CD8-positive, alpha-beta memory T cell (primary cell): ENCODE measurements at regions not wholly inside any gene's neighbourhood (a gene's known extent, or its start where the extent isn't known, plus 50 kb on each side); places are given as distances from the start of the nearest gene placed in this dataset.

Experiments used
- CTCF ChIA-PET: fragments of 350-600 bp; sonication (Branson Sonifier 250); formaldehyde crosslinking; loops from one replicate; lab custom pipeline; 2021; ENCODE audit warnings: antibody characterized with exemption; lab: Charles Lee
- POLR2A ChIA-PET: fragments of 350-600 bp; sonication (Branson Sonifier 250); formaldehyde crosslinking; loops from one replicate; lab custom pipeline; 2021; ENCODE audit warnings: antibody characterized with exemption; lab: Charles Lee
- DNase-seq, 5 donors: peaks; one replicate each; pipeline versions ENCODE4 v3.0.0 to v3.0.0-alpha.2; 2020 to 2022; ENCODE audit warnings: mixed read lengths in 1 of 5
- H3K27ac ChIP-seq: one replicate; pipeline ENCODE4 v1.7.0; 2013; ENCODE audit warnings: low read depth, mild to moderate bottlenecking, low read length, moderate library complexity
- H3K27me3 ChIP-seq: 2 replicates; pipeline ENCODE4 v1.7.0; 2013; ENCODE audit warnings: low read length, mild to moderate bottlenecking; ENCODE audit not compliant: insufficient read depth, poor library complexity, severe bottlenecking
- H3K36me3 ChIP-seq: 2 replicates; pipeline ENCODE4 v1.7.0; 2013; ENCODE audit warnings: mild to moderate bottlenecking, low read length, moderate library complexity; ENCODE audit not compliant: insufficient read depth
- H3K4me1 ChIP-seq: 2 replicates; pipeline ENCODE4 v1.7.0; 2013; ENCODE audit warnings: mild to moderate bottlenecking, low read length, moderate library complexity; ENCODE audit not compliant: insufficient read depth
- H3K4me3 ChIP-seq: 2 replicates; pipeline ENCODE4 v1.7.0; 2013; ENCODE audit warnings: mild to moderate bottlenecking, low read length
- H3K9me3 ChIP-seq: 2 replicates; pipeline ENCODE4 v1.7.0; 2013; ENCODE audit warnings: mild to moderate bottlenecking, low read length
- H3K27ac Mint-ChIP-seq, 8 donors: one replicate each; pipeline ENCODE4 v1.8.0; 2020 to 2021; ENCODE audit warnings: mixed read lengths in 8 of 8, mild to moderate bottlenecking in 6 of 8, inconsistent platforms in 3 of 8, moderate library complexity in 3 of 8
- H3K27me3 Mint-ChIP-seq, 2 donors: one replicate each; pipeline ENCODE4 v1.8.0; 2020 to 2021; ENCODE audit warnings: mixed read lengths in 2 of 2, mild to moderate bottlenecking in 1 of 2, moderate library complexity in 1 of 2
- H3K36me3 Mint-ChIP-seq, 3 donors: one replicate each; pipeline ENCODE4 v1.8.0; 2020 to 2021; ENCODE audit warnings: mixed read lengths in 3 of 3, inconsistent platforms in 1 of 3, mild to moderate bottlenecking in 1 of 3
- H3K4me1 Mint-ChIP-seq, 3 donors: one replicate each; pipeline ENCODE4 v1.8.0; 2020 to 2021; ENCODE audit warnings: mixed read lengths in 3 of 3, inconsistent platforms in 1 of 3, mild to moderate bottlenecking in 1 of 3
- H3K4me3 Mint-ChIP-seq, 7 donors: one replicate each; pipeline ENCODE4 v1.8.0; 2020 to 2021; ENCODE audit warnings: mixed read lengths in 7 of 7, mild to moderate bottlenecking in 6 of 7, moderate library complexity in 4 of 7, inconsistent platforms in 2 of 7
- H3K9me3 Mint-ChIP-seq, 5 donors: one replicate each; pipeline ENCODE4 v1.8.0; 2020 to 2022; ENCODE audit warnings: mixed read lengths in 5 of 5, mild to moderate bottlenecking in 3 of 5, moderate library complexity in 2 of 5, inconsistent platforms in 1 of 5

DNA sequence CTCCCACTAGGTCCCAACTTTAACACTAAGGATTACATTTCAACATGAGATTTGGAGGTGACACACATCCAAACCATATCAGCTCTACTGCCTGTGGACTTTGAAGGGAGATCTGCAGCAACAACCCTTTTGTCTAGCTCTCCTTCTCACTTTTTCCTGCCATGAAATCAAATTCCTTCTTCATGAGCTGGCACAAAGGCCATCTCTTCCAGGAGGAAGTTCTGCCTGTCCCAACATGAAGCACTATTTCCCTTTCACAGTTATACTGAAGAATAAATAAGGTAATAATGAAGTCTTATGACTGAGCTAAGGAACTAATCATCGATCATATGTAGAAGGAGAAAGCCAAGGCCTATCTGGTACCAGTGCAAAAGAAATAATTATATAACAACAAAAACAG, 253.5 kb upstream of the TENM4 start:
- no peaks in the 10 kb centered on the region for H3K36me3 ChIP-seq
- H3K27me3 Mint-ChIP-seq = no peaks in the 10 kb centered on the region
- H3K4me1 ChIP-seq = no peaks in the 10 kb centered on the region
- no peak overlapping the region for H3K27ac Mint-ChIP-seq
- no peak overlapping the region for H3K4me3 Mint-ChIP-seq
- no peak for DNase-seq
- H3K27ac ChIP-seq = no peak overlapping the region
- H3K36me3 Mint-ChIP-seq = no peaks in the 10 kb centered on the region
- H3K4me3 ChIP-seq = no peak overlapping the region
- H3K9me3 ChIP-seq = no peaks in the 10 kb centered on the region
- no peaks in the 10 kb centered on the region for H3K4me1 Mint-ChIP-seq
- CTCF ChIA-PET = no interaction called here
- no peaks in the 10 kb centered on the region for H3K27me3 ChIP-seq
- POLR2A ChIA-PET = no interaction called here
- peaks cover 0 to 23% (median 7%) of the 10 kb centered on the region in 5 donors for H3K9me3 Mint-ChIP-seq

DNA sequence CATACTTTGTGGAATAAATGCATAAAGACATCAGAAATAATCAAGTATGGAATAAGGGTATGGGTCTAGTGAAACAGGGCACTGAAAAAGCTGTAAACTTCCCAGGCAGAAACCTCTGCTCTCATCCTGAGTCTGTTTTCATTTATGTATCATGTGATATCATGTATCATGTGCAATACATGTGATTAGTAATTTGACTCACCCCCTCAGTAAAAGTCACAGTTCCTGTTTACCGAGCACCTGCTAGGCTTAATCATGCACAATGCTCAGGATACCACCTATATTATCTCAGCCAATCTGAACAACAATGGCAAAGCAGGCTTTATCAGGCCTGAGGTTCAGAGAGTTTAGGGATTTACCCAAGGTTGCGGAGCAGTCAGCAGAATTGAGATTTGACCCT, 250.6 kb upstream of the TENM4 start:
- CTCF ChIA-PET = no interaction called here
- Histone ChIP-seq H3K4me3 (no peak overlapping the region), H3K4me1 (no peaks in the 10 kb centered on the region), H3K27ac (no peak overlapping the region), H3K27me3 (no peaks in the 10 kb centered on the region), H3K9me3 (no peaks in the 10 kb centered on the region), H3K36me3 (no peaks in the 10 kb centered on the region)
- no peak for DNase-seq
- H3K4me3 Mint-ChIP-seq = no peak overlapping the region
- H3K36me3 Mint-ChIP-seq = no peaks in the 10 kb centered on the region
- H3K9me3 Mint-ChIP-seq = peaks cover 0 to 27% (median 7%) of the 10 kb centered on the region in 5 donors
- POLR2A ChIA-PET = no interaction called here
- no peaks in the 10 kb centered on the region for H3K27me3 Mint-ChIP-seq
- no peak overlapping the region for H3K27ac Mint-ChIP-seq
- no peaks in the 10 kb centered on the region for H3K4me1 Mint-ChIP-seq

GRCh38 chr11:79686703-79687419, 246.0 kb upstream of the TENM4 start:
- no peak overlapping the region for H3K27ac Mint-ChIP-seq
- POLR2A ChIA-PET = no interaction called here

DNA sequence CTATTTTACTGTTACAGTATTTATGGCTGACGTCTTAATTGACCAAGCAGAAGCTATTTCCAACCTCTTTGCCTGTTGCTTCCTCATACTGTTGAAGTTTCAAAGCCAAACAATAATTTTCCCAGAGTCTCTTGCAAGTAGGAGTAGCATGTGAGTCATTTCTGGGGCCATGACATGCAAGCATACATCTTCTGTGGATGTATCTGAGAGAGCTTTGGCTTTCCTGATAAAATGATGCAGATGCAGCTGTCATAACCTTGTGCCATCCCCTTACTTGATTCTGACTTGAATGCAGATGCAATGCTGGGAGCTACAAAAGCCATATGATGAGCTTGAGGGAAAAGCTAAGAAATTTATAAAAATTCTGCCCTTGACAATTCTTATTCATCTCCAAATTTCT, 243.1 kb upstream of the TENM4 start:
- no peak overlapping the region for H3K27ac ChIP-seq
- no peaks in the 10 kb centered on the region for H3K9me3 ChIP-seq
- no peaks in the 10 kb centered on the region for H3K27me3 Mint-ChIP-seq
- no peaks in the 10 kb centered on the region for H3K36me3 Mint-ChIP-seq
- H3K27ac Mint-ChIP-seq = no peak overlapping the region
- no peaks in the 10 kb centered on the region for H3K4me1 ChIP-seq
- no peak overlapping the region for H3K4me3 Mint-ChIP-seq
- H3K27me3 ChIP-seq = no peaks in the 10 kb centered on the region
- no peak for DNase-seq
- no peaks in the 10 kb centered on the region for H3K4me1 Mint-ChIP-seq
- CTCF ChIA-PET = no interaction called here
- POLR2A ChIA-PET = no interaction called here
- no peaks in the 10 kb centered on the region for H3K36me3 ChIP-seq
- peaks cover 2 to 22% (median 6%) of the 10 kb centered on the region in 5 donors for H3K9me3 Mint-ChIP-seq
- no peak overlapping the region for H3K4me3 ChIP-seq

More at GRCh38 chr11:79686703-79687419, 246.0 kb upstream of the TENM4 start:
- H3K4me1 ChIP-seq = no peaks in the 10 kb centered on the region
- H3K4me1 Mint-ChIP-seq = no peaks in the 10 kb centered on the region
- H3K9me3 ChIP-seq = no peaks in the 10 kb centered on the region
- H3K27ac ChIP-seq = no peak overlapping the region
- no peaks in the 10 kb centered on the region for H3K36me3 Mint-ChIP-seq
- no peaks in the 10 kb centered on the region for H3K27me3 Mint-ChIP-seq
- H3K4me3 Mint-ChIP-seq = no peak overlapping the region
- no peak for DNase-seq
- no peaks in the 10 kb centered on the region for H3K27me3 ChIP-seq
- peaks cover 0 to 32% (median 3%) of the 10 kb centered on the region in 5 donors for H3K9me3 Mint-ChIP-seq
- CTCF ChIA-PET = no interaction called here
- no peak overlapping the region for H3K4me3 ChIP-seq
- H3K36me3 ChIP-seq = no peaks in the 10 kb centered on the region

- Histone ChIP-seq H3K4me3 (no peak overlapping the region), H3K27ac (no peak overlapping the region), H3K27me3 (no peaks in the 10 kb centered on the region), H3K36me3 (no peaks in the 10 kb centered on the region), H3K9me3 (no peaks in the 10 kb centered on the region), H3K4me1 (no peaks in the 10 kb centered on the region)
- H3K27ac Mint-ChIP-seq = no peak overlapping the region
- DNase-seq = no peak
- no peak overlapping the region for H3K4me3 Mint-ChIP-seq
- H3K4me1 Mint-ChIP-seq = no peaks in the 10 kb centered on the region
- ChIA-PET CTCF (no interaction called here), POLR2A (no interaction called here)
- H3K27me3 Mint-ChIP-seq = peaks cover 0 to 2% of the 10 kb centered on the region in 2 donors
- H3K36me3 Mint-ChIP-seq = no peaks in the 10 kb centered on the region
- H3K9me3 Mint-ChIP-seq = peaks cover 4 to 15% (median 8%) of the 10 kb centered on the region in 5 donors
Observed at GRCh38 chr11:79678780-79679452, 238.1 kb upstream of the TENM4 start.

GRCh38 chr11:79676396-79676795, 235.6 kb upstream of the TENM4 start:
- Mint-ChIP-seq H3K27me3 (peaks cover 0 to 2% of the 10 kb centered on the region in 2 donors), H3K4me3 (no peak overlapping the region)
- CTCF ChIA-PET = no interaction called here

DNA sequence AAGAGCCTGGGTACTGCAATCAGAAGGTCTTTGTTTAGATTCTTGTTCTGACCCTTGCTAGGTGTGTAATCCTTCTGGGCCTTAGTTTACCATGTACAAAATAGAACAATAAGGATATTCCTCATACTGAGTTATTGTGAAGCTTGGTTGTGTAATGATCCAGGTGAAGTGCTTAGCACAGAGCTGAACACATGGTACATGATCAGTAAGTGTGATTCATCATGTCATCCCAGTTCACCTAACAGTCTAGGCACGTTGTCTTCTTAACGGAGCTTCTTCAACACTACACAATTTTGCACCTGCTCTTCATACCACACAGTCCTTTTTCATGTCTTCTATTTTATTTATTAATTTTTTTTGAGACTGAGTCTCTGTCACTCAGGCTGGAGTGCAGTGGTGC, 234.3 kb upstream of the TENM4 start:
- Histone ChIP-seq H3K36me3 (no peaks in the 10 kb centered on the region), H3K4me3 (no peak overlapping the region), H3K27me3 (no peaks in the 10 kb centered on the region), H3K27ac (no peak overlapping the region), H3K9me3 (no peaks in the 10 kb centered on the region), H3K4me1 (no peaks in the 10 kb centered on the region)
- POLR2A ChIA-PET = no interaction called here
- Mint-ChIP-seq H3K4me1 (no peaks in the 10 kb centered on the region), H3K4me3 (no peak overlapping the region), H3K27me3 (peaks cover 0 to 2% of the 10 kb centered on the region in 2 donors), H3K9me3 (peaks cover 2 to 18% (median 6%) of the 10 kb centered on the region in 5 donors), H3K36me3 (no peaks in the 10 kb centered on the region), H3K27ac (no peak overlapping the region)
- DNase-seq = no peak
- CTCF ChIA-PET = no interaction called here

More at GRCh38 chr11:79676396-79676795, 235.6 kb upstream of the TENM4 start:
- Histone ChIP-seq H3K9me3 (no peaks in the 10 kb centered on the region), H3K36me3 (no peaks in the 10 kb centered on the region), H3K27me3 (no peaks in the 10 kb centered on the region), H3K4me1 (no peaks in the 10 kb centered on the region), H3K4me3 (no peak overlapping the region), H3K27ac (no peak overlapping the region)
- POLR2A ChIA-PET = no interaction called here
- Mint-ChIP-seq H3K27ac (no peak overlapping the region), H3K9me3 (peaks cover 4 to 17% (median 8%) of the 10 kb centered on the region in 5 donors), H3K4me1 (no peaks in the 10 kb centered on the region), H3K36me3 (no peaks in the 10 kb centered on the region)
- no peak for DNase-seq

DNA sequence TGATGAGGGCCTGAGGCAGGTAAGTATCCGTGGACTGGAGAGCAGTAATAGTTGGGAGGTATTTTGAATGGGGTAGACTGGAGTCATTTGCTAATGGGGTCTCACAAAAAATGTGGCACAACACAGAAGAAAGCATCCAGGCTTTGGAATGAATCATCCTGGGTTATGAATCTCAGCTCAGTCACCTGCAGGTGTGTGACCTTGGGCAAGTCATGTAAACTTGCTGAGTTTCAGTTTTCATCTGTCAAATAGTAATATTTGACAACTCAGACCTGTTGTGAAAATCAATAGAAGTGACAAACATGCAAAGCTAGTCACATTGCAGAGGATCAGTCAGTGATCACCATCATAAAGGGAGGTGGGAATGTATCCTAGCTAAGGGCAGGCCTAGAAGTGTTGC, 232.0 kb upstream of the TENM4 start:
- no peaks in the 10 kb centered on the region for H3K36me3 Mint-ChIP-seq
- H3K4me3 ChIP-seq = no peak overlapping the region
- ChIA-PET CTCF (no interaction called here), POLR2A (no interaction called here)
- no peaks in the 10 kb centered on the region for H3K9me3 ChIP-seq
- H3K4me3 Mint-ChIP-seq = no peak overlapping the region
- no peaks in the 10 kb centered on the region for H3K4me1 Mint-ChIP-seq
- H3K27ac ChIP-seq = no peak overlapping the region
- peaks cover 0 to 4% of the 10 kb centered on the region in 2 donors for H3K27me3 Mint-ChIP-seq
- peaks cover 0 to 15% (median 4%) of the 10 kb centered on the region in 5 donors for H3K9me3 Mint-ChIP-seq
- H3K27ac Mint-ChIP-seq = no peak overlapping the region
- DNase-seq = no peak
- no peaks in the 10 kb centered on the region for H3K27me3 ChIP-seq
- no peaks in the 10 kb centered on the region for H3K36me3 ChIP-seq
- H3K4me1 ChIP-seq = no peaks in the 10 kb centered on the region
